ENCODE measurements at regions not wholly inside any gene's neighbourhood (a gene's known extent, or its start where the extent isn't known, plus 50 kb on each side); places are given as distances from the start of the nearest gene placed in this dataset.

- TF ChIP-seq CTCF (IDR thresholded peaks at IDR 0.05) (no peak), POLR2A (IDR thresholded peaks at IDR 0.05) (no peak)
Observed at GRCh38 chr5:175054243-175054642, 329.9 kb downstream of the MSX2 start.

Measured in lower leg skin (tissue), 3 donors.